ENCODE measurements at regions not wholly inside any gene's neighbourhood (a gene's known extent, or its start where the extent isn't known, plus 50 kb on each side); places are given as distances from the start of the nearest gene placed in this dataset.

DNA sequence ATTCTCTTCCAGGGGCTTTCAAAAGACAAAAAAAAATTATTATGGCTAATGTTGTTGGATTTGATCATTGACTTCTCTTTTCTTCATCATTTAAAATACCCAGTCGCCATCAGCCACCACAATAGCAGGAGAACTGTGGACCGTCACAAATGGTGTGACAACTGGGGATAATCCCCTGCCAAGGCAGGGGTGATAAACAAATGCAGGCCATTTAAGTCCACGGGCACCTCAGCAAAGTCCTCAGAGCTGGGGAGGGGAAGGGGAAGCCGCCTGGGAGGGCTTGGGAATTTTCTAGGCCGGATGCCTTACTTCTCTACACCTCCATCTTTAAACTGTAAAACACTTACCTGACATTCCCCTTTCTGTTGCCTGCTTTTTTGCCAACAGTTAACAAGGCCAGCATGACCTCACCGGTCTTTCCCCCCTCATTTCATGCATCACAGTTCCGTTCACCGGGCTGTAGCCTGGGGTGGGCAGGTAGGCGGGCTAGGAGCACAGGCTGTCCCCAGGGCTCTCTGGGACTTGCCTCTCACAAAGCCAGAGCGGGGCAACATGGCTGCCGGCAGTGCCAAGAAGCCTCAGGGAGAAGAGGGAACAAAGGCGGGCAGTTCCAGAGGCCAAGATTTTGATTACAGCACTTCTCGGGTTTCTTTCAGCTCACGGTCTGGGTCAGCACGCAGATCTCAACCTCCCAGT, 820.4 kb downstream of the BCL11A start:
- CTCF ChIA-PET: no interaction called here
- POLR2A ChIA-PET: no interaction called here

GRCh38 chr2:59727121-59727590, 826.3 kb downstream of the BCL11A start:
- ChIA-PET POLR2A (no interaction called here), CTCF (no interaction called here)

DNA sequence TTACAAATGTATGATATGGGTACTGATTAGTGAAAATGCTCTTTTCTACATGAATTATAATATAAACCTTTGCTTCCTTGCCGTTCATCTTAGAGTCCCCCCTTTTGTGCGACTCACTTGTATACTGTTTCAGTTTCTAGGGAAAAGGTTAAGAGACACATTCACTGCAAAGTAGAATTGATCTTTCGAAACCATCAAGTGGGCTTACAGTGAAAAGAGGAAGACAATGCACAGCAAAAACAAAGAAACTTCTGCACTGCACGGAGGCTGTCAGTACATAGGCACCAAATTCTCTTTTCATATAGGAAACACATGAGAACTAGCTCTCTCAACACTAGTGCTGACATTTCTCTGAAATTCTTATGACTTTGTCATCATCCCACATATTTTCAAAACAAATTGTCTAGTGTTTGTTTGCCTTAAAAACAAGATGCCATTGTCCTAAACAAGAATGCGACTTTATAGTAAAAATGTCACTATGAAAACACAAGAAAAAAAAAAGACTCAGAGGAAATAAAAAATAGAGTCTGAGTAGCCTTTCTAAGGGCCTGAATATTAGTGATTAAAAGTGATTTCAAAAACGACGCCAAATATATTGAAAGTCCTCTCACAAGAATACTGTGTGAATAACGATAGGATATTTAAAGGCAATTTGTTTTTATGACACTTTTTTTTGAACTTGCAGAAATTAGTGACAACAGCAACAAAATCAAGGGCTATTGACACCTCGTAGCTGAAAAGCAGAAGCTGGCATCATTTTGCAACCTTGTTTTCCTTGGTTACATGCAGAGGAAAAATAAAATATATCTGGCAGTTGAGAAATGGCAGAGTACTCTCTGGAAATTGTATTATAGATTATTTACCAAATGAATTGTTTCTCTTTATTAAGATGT, 827.0 kb downstream of the BCL11A start:
- CTCF ChIA-PET: no interaction called here
- POLR2A ChIA-PET: no interaction called here

- CTCF ChIA-PET: no interaction called here
- POLR2A ChIA-PET: no interaction called here
Observed at GRCh38 chr2:59724746-59725145, 828.7 kb downstream of the BCL11A start.

- CTCF ChIA-PET: no interaction called here
- POLR2A ChIA-PET: no interaction called here
Observed at GRCh38 chr2:59720296-59720866, 833.1 kb downstream of the BCL11A start.

- CTCF ChIA-PET: no interaction called here
- POLR2A ChIA-PET: no interaction called here
Observed at GRCh38 chr2:59713577-59713976, 839.9 kb downstream of the BCL11A start.

- ChIA-PET CTCF (no interaction called here), POLR2A (no interaction called here)
Observed at GRCh38 chr2:59711121-59711520, 842.3 kb downstream of the BCL11A start.

DNA sequence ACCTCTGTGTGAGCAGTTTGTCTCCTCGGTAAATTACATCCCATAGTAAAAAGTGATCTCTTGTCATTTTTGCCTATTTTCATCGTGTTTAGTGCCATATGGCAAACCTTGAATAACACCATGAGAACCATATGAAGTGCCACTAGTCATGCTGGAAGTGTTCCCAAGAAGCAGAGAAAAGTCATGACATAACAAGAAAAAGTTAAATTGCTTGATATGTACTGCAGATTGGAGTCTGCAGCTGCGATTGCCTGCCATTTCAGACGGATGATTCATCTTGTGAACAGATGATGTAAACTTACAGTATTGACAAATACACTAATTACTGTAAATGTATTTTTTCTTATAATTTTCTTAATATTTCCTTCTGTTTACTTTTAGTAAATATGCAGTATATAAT, 846.7 kb downstream of the BCL11A start:
- POLR2A ChIA-PET: no interaction called here

GRCh38 chr2:59703796-59704195, 849.7 kb downstream of the BCL11A start:
- ChIA-PET CTCF (no interaction called here), POLR2A (no interaction called here)

More for the DNA sequence above, 846.7 kb downstream of the BCL11A start:
- CTCF ChIA-PET: no interaction called here

DNA sequence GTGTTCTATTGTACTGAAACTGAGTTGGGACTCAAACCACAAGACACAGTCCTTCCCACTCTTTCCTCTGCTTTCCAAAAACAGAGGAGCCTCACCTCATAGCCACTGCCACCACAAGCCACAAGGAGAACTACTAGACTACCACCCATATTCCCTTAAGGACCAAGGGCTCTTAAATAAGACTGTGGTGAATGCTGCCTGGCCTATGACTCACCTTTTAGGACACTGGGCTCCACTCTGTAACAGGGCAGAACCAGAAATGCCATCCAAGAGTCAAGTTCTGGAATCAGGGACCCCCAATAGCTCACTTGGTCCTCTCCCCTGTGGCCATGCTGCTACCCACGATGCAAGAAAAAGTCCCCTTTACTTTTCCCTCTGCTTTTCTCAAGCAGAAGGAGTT, 851.4 kb downstream of the BCL11A start:
- POLR2A ChIA-PET: no interaction called here
- CTCF ChIA-PET: no interaction called here

- POLR2A ChIA-PET: no interaction called here
- CTCF ChIA-PET: no interaction called here
Observed at GRCh38 chr2:59701271-59701994, 852.0 kb downstream of the BCL11A start.

DNA sequence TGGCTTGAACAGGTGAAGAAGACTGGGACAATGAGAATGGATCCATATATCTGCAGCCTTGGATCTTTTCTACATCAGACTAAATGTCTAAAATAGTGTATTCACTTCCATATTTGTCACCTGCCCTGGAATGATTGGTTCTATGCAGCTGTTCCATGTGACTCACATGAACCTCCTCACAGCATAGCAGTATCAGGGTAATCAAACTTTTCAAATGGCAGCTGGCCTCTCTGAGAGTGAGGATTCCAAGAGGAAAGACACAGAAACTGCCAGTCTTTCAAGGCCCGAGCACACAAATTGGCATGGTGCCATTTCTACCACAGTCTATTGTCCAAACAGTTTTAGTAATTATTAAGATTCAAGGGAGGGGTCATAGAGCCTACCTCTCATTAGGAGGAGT, 859.3 kb downstream of the BCL11A start:
- ChIA-PET CTCF (no interaction called here), POLR2A (no interaction called here)

GRCh38 chr2:59693231-59693959, 860.1 kb downstream of the BCL11A start:
- ChIA-PET POLR2A (no interaction called here), CTCF (no interaction called here)

GRCh38 chr2:59691518-59692190, 861.8 kb downstream of the BCL11A start:
- POLR2A ChIA-PET: no interaction called here
- CTCF ChIA-PET: no interaction called here

DNA sequence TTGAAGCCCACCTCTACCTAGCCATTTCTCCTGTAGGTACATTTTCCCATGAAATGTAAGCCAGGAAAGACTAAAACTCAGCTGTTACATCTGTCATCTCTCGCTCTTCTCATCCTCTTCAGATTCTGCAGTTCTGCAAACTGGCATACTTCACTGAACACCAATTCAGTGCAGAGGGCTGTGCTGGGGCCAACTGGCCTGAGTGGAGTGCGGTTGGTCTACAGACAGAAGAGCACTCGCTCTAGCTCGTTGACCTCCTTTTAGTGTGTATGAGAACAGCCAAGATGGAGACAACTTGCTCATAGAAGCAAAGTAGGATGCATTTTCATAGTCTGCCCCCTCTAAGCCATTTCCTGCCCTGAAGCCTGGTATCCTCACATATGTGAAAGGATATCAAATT, 862.6 kb downstream of the BCL11A start:
- CTCF ChIA-PET: no interaction called here
- POLR2A ChIA-PET: no interaction called here

DNA sequence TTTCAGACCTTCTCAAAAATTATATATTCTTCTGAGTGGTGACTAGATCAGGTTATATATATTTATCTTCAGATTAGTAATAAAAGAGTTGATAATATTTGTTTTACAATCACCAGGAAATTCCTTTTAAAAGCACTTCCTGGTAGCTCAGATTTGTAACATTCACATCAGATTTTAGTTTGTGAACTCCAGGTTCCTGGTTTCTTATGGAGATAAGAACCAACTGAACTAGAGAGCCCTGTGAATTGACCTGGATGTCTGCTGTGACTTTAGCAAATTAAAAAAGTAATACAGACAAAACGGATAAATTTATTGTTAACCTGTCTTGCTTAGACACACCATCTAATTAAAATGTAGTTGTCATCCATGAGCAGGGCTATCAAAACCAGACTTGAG, 868.7 kb downstream of the BCL11A start:
- CTCF ChIA-PET: no interaction called here
- POLR2A ChIA-PET: no interaction called here

DNA sequence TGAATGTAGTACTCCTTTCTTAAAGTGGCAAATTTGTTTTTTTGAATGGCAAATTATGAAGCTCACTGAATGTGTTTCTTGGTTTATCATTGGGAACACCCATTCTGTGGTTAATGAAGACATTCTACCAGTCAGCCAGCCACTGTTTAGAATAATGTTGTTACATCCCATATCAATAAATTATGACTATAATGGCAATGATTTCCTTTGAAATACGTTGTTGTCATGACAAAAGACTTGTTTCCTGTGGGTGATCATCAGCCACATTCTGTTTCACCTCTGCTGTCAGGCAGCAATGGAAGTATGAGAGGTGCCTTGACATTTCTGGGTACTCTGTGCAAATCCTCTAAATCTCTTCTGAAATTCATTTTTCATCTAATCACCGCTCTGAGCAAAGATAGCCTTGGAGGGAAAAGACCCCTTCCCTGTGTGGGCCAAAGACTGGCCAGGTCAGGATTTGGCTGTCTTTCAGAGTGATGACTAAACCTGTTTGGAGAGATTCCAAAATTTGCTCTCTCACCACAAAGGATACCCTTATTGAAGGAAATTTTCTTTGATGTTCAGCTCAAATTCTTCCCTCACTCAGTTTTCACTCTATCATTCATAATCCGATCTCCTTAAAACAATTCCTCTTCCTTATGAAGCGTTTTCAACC, 869.2 kb downstream of the BCL11A start:
- ChIA-PET CTCF (no interaction called here), POLR2A (no interaction called here)

- ChIA-PET POLR2A (no interaction called here), CTCF (no interaction called here)
Observed at GRCh38 chr2:59680863-59681262, 872.6 kb downstream of the BCL11A start.

- ChIA-PET CTCF (no interaction called here), POLR2A (no interaction called here)
Observed at GRCh38 chr2:59677158-59677557, 876.3 kb downstream of the BCL11A start.

All from activated CD8-positive, alpha-beta memory T cell treated with anti-CD3 and anti-CD28 coated beads for 36 hours (primary cell).